GM23248 (cell line): ENCODE measurements at regions not wholly inside any gene's neighbourhood (a gene's known extent, or its start where the extent isn't known, plus 50 kb on each side); places are given as distances from the start of the nearest gene placed in this dataset.

Experiments used
- EZH2 ChIP-seq: fragments of 200-600 bp; sonication (generic); IDR thresholded peaks from 2 replicates; pipeline ENCODE4 v1.6.1; 2018; ENCODE audit warnings: antibody characterized with exemption, mild to moderate bottlenecking; ENCODE audit not compliant: insufficient read depth, poor library complexity, severe bottlenecking
- EZH2phosphoT487 ChIP-seq: fragments of 200-600 bp; sonication (generic); IDR thresholded peaks from 2 replicates; pipeline ENCODE4 v1.6.1; 2018; ENCODE audit warnings: antibody characterized with exemption, moderate library complexity, mild to moderate bottlenecking, low read depth; ENCODE audit not compliant: insufficient read depth

- TF ChIP-seq EZH2 (no peak), EZH2phosphoT487 (no peak)
Measured at GRCh38 chr18:29377346-29377745, 1200.4 kb upstream of the CDH2 start.
